Activated T-cell treated with anti-CD3 and anti-CD28 coated beads, Interleukin-2, amount 50 U/mL, for 72 hours (primary cell): ENCODE measurements at regions not wholly inside any gene's neighbourhood (a gene's known extent, or its start where the extent isn't known, plus 50 kb on each side); places are given as distances from the start of the nearest gene placed in this dataset.
A peak's percentile ranks its signal among the peaks of the same experiment; 100 is the strongest.

Source experiments
- ATAC-seq, 2 donors: fragments of 150-1000 bp; cut with Tn5 transposase; replicated peaks in 1 of 2; 2 replicates each; pipeline ENCODE4 v1.10.0; 2021; ENCODE audit warnings: moderate library complexity in 2 of 2, mild to moderate bottlenecking in 1 of 2
- DNase-seq, 2 donors: peaks; one replicate each; pipeline ENCODE4 v3.0.0; 2021 to 2022; ENCODE audit warnings: mixed read lengths in 1 of 2
- H3K27ac Mint-ChIP-seq: one replicate; pipeline ENCODE4 v1.8.0; 2022; ENCODE audit warnings: mild to moderate bottlenecking, moderate library complexity, mixed read lengths
- H3K27me3 Mint-ChIP-seq: one replicate; pipeline ENCODE4 v1.8.0; 2022; ENCODE audit warnings: low read depth, mixed read lengths
- H3K36me3 Mint-ChIP-seq, 2 donors: one replicate each; pipeline ENCODE4 v1.8.0; 2022; ENCODE audit warnings: mixed read lengths in 2 of 2, mild to moderate bottlenecking in 1 of 2; ENCODE audit not compliant: insufficient read depth in 2 of 2
- H3K4me1 Mint-ChIP-seq: one replicate; pipeline ENCODE4 v1.8.0; 2022; ENCODE audit warnings: low read depth, mixed read lengths
- H3K4me3 Mint-ChIP-seq, 2 donors: one replicate each; pipeline ENCODE4 v1.8.0; 2022; ENCODE audit warnings: mild to moderate bottlenecking in 2 of 2, mixed read lengths in 2 of 2, moderate library complexity in 2 of 2
- H3K9me3 Mint-ChIP-seq, 2 donors: one replicate each; pipeline ENCODE4 v1.8.0; 2022; ENCODE audit warnings: mixed read lengths in 2 of 2

DNA sequence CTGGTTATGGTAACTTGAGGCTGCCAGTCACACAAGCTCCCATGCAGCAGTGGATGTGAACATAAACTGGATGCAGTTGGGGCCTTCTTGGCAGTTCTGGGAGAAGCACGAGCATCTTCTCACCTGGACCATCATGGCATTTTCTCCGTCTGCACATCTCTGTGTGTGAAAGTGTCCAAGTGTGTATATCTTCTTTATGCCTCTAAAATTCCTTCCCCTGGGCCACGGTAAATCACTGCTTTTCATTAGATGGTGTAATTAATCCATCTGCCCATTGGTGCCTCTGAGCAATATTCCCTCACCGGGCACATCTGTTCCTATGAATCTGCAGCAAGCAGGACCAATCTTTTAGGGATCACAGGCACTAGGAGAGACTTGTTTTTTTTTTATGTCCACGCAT, 138.0 kb downstream of the MAP3K7 start:
- H3K4me3 Mint-ChIP-seq: no peak overlapping the region
- H3K36me3 Mint-ChIP-seq: peaks cover 8 to 9% of the 10 kb centered on the region in 2 donors
- no peaks in the 10 kb centered on the region for H3K27me3 Mint-ChIP-seq

DNA sequence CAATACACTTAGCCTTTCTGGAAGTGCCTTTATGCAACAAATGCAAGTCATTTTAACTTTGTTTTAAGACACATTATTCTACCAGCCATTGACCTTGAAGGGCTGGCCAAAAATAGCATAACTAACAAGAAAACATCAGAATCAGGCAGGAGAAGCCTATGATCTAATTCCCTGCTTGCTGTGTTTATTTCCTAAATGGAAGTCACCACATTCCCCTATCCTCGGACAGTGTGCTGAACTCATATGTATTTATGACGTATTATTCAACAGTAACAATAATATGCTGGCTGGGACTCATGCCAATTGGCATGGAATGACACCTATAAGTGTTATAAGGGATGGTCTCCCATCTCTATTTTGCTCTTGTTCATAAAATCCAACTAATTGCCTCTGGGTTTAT, 140.7 kb downstream of the MAP3K7 start:
- H3K36me3 Mint-ChIP-seq: peaks cover 2 to 5% of the 10 kb centered on the region in 2 donors
- H3K4me3 Mint-ChIP-seq: peak overlapping the region in 1 of 2 donors; percentile 44
- H3K4me1 Mint-ChIP-seq: peaks cover 65% of the 10 kb centered on the region
- ATAC-seq (no peak), DNase-seq (no peak)
- H3K9me3 Mint-ChIP-seq: peaks cover 5 to 7% of the 10 kb centered on the region in 2 donors
- peak overlapping the region; percentile 1 for H3K27ac Mint-ChIP-seq
- H3K27me3 Mint-ChIP-seq: no peaks in the 10 kb centered on the region

More for the DNA sequence above, 138.0 kb downstream of the MAP3K7 start:
- DNase-seq (no peak), ATAC-seq (no peak)
- Mint-ChIP-seq H3K4me1 (peaks cover 48% of the 10 kb centered on the region), H3K9me3 (peaks cover 6 to 7% of the 10 kb centered on the region in 2 donors), H3K27ac (no peak overlapping the region)

DNA sequence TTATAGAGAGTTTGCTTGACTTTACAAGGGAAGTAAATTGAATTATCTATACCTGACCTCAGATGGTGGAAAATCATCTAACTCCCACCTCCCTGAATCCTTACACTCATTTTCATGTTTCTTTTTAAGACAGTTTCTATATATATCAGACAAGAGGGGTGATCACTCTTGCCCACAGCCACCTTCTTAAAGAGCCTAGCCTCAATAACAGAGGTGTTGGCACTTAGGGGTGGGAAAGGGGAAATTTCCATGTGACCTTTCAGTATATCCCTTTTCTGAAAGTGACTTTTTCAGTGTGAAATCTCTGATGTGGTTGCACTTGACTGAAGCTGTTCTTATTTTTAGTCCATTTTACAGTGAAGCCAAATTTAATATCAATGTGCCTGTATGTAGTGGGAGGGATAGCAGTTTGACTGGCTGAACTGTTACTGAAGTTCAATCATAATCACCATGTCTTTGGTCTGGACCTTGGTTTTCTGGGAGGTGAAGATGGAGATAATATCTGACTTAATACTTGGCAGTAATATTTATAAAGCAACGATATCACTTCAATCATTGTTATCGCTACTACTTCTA, 141.3 kb downstream of the MAP3K7 start:
- peaks cover 2 to 4% of the 10 kb centered on the region in 2 donors for H3K9me3 Mint-ChIP-seq
- H3K4me1 Mint-ChIP-seq: peaks cover 66% of the 10 kb centered on the region
- peak overlapping the region; percentile 79 for H3K27ac Mint-ChIP-seq
- peak overlapping the region; percentile 15 to 44 for H3K4me3 Mint-ChIP-seq
- peak in 1 of 2 donors; percentile 40 for DNase-seq
- H3K27me3 Mint-ChIP-seq: no peaks in the 10 kb centered on the region
- peaks cover 0 to 2% of the 10 kb centered on the region in 2 donors for H3K36me3 Mint-ChIP-seq
- peak; percentile 87 to 92 for ATAC-seq

DNA sequence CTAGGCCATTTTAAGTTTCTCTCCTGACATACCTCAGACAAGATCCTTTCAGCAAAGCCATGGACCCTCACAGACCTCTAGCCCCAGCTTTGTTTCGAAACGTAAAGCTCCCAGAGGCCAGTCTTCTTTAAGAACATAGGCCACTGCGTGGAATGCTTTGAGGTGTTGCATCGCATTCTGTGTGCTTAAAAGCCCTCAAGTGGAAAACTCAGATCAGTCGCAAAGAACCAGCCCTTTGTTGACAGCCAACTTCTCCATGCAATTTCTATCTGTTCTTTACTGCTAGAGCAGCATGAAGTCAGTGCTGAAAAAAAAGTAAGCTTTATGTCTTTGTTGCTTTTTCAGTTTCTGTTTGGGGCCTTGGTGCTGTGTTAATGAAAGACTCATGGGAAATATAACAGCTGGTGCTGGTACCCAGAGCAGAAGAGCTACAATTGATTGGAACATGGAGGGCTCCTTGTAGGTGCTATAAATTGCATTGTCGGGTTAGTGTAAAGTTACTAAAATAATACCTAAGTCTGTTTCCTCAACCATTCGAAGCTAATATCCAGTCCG, 142.6 kb downstream of the MAP3K7 start:
- Mint-ChIP-seq H3K27me3 (no peaks in the 10 kb centered on the region), H3K4me3 (peak overlapping the region; percentile 44 to 71), H3K36me3 (peaks cover 0 to 2% of the 10 kb centered on the region in 2 donors), H3K4me1 (peaks cover 71% of the 10 kb centered on the region), H3K27ac (peak overlapping the region; percentile 79), H3K9me3 (peaks cover 2 to 4% of the 10 kb centered on the region in 2 donors)
- ATAC-seq (peak in 1 of 2 donors; percentile 17), DNase-seq (no peak)

DNA sequence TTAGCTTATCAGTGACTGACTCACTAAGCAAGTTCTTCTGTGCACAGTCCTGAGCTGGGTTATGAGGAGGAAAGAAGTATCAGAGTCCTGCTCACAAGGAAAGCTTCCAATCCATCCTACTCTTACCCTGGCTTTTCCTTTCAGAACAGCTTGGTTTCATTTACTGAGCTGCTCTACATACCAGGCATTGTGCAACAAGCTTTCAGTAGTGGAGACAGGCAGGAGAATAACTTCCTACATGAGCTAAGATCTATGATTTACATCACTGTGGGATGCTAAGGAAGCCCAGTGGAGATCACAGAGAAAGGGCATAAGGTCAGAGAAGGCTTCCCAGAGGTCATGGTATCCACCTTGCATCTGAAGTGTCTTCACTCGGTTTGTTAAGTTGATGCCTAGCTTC, 144.5 kb downstream of the MAP3K7 start:
- no peaks in the 10 kb centered on the region for H3K27me3 Mint-ChIP-seq
- no peak for ATAC-seq
- H3K9me3 Mint-ChIP-seq: peaks cover 2 to 4% of the 10 kb centered on the region in 2 donors
- no peak overlapping the region for H3K4me3 Mint-ChIP-seq
- peaks cover 66% of the 10 kb centered on the region for H3K4me1 Mint-ChIP-seq
- H3K27ac Mint-ChIP-seq: no peak overlapping the region
- DNase-seq: no peak
- peaks cover 0 to 2% of the 10 kb centered on the region in 2 donors for H3K36me3 Mint-ChIP-seq

GRCh38 chr6:90440586-90441283, 144.1 kb upstream of the BACH2 start:
- no peaks in the 10 kb centered on the region for H3K27me3 Mint-ChIP-seq
- no peak for DNase-seq
- no peak overlapping the region for H3K4me3 Mint-ChIP-seq
- no peak overlapping the region for H3K27ac Mint-ChIP-seq
- H3K4me1 Mint-ChIP-seq: peaks cover 60% of the 10 kb centered on the region
- peak in 1 of 2 donors; percentile 38 for ATAC-seq
- peaks cover 0 to 2% of the 10 kb centered on the region in 2 donors for H3K36me3 Mint-ChIP-seq
- peaks cover 2 to 4% of the 10 kb centered on the region in 2 donors for H3K9me3 Mint-ChIP-seq

DNA sequence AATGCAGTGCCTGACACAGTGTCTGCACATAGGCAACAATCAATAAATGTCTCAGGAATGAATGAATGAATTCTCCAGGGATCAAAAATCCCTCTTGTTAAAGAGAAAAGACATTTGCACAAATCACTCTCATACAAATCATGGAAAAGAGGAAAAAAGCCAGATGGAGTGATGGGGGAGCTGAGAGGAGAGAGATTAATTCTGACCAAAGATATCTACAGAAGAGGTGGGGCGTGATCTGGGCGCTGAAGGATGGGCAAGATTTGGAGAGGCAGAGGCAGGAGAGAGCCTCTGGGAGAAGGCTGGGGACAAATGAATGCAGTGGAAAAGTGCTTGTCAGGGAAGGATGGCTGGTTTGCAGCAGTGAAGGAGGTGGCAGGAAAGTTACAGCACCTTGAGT, 142.9 kb upstream of the BACH2 start:
- H3K4me3 Mint-ChIP-seq: no peak overlapping the region
- H3K9me3 Mint-ChIP-seq: peaks cover 2 to 3% of the 10 kb centered on the region in 2 donors
- H3K4me1 Mint-ChIP-seq: peaks cover 60% of the 10 kb centered on the region
- H3K27ac Mint-ChIP-seq: no peak overlapping the region
- DNase-seq (no peak), ATAC-seq (no peak)
- H3K36me3 Mint-ChIP-seq: peaks cover 0 to 3% of the 10 kb centered on the region in 2 donors
- H3K27me3 Mint-ChIP-seq: no peaks in the 10 kb centered on the region

- H3K27ac Mint-ChIP-seq: no peak overlapping the region
- peaks cover 66% of the 10 kb centered on the region for H3K4me1 Mint-ChIP-seq
- ATAC-seq: no peak
These were observed 139.8 kb upstream of the BACH2 start for GRCh38 chr6:90436403-90436802.

GRCh38 chr6:90435207-90435899, 138.7 kb upstream of the BACH2 start:
- Mint-ChIP-seq H3K4me3 (peak overlapping the region in 1 of 2 donors; percentile 24), H3K27me3 (no peaks in the 10 kb centered on the region), H3K36me3 (peaks cover 24 to 32% of the 10 kb centered on the region in 2 donors), H3K27ac (no peak overlapping the region), H3K4me1 (peaks cover 60% of the 10 kb centered on the region), H3K9me3 (peaks cover 14 to 21% of the 10 kb centered on the region in 2 donors)
- DNase-seq: no peak
- ATAC-seq: peak in 1 of 2 donors; percentile 19

More at GRCh38 chr6:90436403-90436802, 139.8 kb upstream of the BACH2 start:
- H3K27me3 Mint-ChIP-seq: no peaks in the 10 kb centered on the region
- H3K36me3 Mint-ChIP-seq: peaks cover 21 to 27% of the 10 kb centered on the region in 2 donors
- H3K4me3 Mint-ChIP-seq: no peak overlapping the region
- peaks cover 10 to 17% of the 10 kb centered on the region in 2 donors for H3K9me3 Mint-ChIP-seq
- no peak for DNase-seq

DNA sequence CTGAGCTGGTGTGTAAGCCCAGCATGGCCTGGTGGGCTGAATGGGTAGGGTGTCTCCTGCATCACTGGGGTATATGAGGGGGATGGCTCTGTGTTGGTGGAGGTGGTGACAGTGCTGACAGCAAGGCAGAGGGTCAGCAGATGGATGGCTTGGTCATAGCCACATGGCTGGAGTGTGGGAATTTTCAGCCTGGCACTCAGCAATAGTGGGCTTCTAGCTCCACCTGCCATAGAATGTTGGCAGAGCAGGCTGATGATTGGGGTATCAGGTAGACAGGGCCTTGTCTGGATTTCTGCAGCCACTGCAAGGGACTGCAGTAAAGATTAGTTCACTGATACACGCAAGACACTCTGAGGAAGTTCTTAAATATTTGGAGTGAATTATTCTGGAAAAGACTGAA, 137.5 kb upstream of the BACH2 start:
- Mint-ChIP-seq H3K27ac (no peak overlapping the region), H3K36me3 (peaks cover 30 to 45% of the 10 kb centered on the region in 2 donors), H3K4me3 (no peak overlapping the region), H3K9me3 (peaks cover 21 to 29% of the 10 kb centered on the region in 2 donors), H3K4me1 (peaks cover 52% of the 10 kb centered on the region), H3K27me3 (no peaks in the 10 kb centered on the region)
- ATAC-seq (no peak), DNase-seq (no peak)

- H3K4me3 Mint-ChIP-seq: no peak overlapping the region
- DNase-seq: no peak
- H3K27ac Mint-ChIP-seq: no peak overlapping the region
- H3K4me1 Mint-ChIP-seq: peaks cover 52% of the 10 kb centered on the region
- H3K27me3 Mint-ChIP-seq: no peaks in the 10 kb centered on the region
- H3K9me3 Mint-ChIP-seq: peaks cover 21 to 32% of the 10 kb centered on the region in 2 donors
- ATAC-seq: no peak
- peaks cover 32 to 48% of the 10 kb centered on the region in 2 donors for H3K36me3 Mint-ChIP-seq
These were observed 136.3 kb upstream of the BACH2 start for GRCh38 chr6:90432937-90433336.

DNA sequence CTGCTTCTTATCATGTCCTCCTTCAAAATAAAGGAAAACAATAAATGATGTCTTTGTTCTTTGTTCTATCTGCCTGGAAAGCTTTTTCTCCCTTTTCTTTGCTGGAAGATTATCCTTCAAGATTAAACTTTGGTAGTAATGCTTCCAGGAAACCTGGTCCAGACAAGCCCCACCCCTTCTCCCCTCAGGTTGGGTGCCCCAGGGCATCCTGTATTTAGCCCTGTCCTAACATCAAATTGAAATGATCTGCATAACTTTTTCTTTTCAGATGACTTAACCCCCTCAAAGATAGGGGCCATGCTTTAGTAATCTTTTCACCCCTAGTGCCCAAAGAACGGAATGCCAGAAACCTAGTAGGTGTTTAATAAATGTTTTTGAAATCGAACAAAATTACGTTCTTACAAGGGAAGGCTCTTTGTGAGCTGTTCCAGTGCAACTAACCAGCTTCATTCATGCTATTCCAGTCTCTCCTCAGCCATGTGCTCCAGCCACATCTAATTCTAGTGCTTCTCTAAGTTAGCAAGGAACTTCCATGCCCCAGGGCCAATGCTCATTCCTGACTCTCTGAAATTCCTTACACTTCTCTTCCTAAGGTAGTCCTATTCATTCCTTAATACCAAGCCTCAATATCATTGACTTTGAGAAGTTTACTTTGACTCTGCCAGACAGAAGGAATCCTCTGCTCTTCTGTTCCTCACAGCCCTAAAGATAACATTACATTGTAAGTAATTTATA, 135.6 kb upstream of the BACH2 start:
- ATAC-seq (no peak), DNase-seq (no peak)
- Mint-ChIP-seq H3K27me3 (no peaks in the 10 kb centered on the region), H3K9me3 (peaks cover 21 to 32% of the 10 kb centered on the region in 2 donors), H3K4me1 (peaks cover 52% of the 10 kb centered on the region), H3K36me3 (peaks cover 32 to 48% of the 10 kb centered on the region in 2 donors), H3K27ac (peak overlapping the region; percentile 9), H3K4me3 (no peak overlapping the region)
